Cardiac fibroblast (primary cell): ENCODE measurements at regions not wholly inside any gene's neighbourhood (a gene's known extent, or its start where the extent isn't known, plus 50 kb on each side); places are given as distances from the start of the nearest gene placed in this dataset.

Experiments
- DNase-seq, 2 donors: peaks; one replicate each; pipeline versions ENCODE4 v3.0.0 to v3.0.0-alpha.2; 2010; ENCODE audit warnings: low read depth in 2 of 2
- H3K4me3 ChIP-seq, 2 donors: replicated peaks in 1 of 2; 1 replicate in 1 of 2; 2 replicates in 1 of 2; pipeline ENCODE4 v1.5.1; 2011; ENCODE audit warnings: low read depth in 2 of 2, low read length in 2 of 2, mild to moderate bottlenecking in 2 of 2, moderate library complexity in 1 of 2
- TF ChIP-seq, protein P1 (sequence below): IDR thresholded peaks from one replicate; pipeline ENCODE4 v1.5.1; 2011; ENCODE audit warnings: low read depth, mild to moderate bottlenecking, low read length, inconsistent platforms

DNA sequence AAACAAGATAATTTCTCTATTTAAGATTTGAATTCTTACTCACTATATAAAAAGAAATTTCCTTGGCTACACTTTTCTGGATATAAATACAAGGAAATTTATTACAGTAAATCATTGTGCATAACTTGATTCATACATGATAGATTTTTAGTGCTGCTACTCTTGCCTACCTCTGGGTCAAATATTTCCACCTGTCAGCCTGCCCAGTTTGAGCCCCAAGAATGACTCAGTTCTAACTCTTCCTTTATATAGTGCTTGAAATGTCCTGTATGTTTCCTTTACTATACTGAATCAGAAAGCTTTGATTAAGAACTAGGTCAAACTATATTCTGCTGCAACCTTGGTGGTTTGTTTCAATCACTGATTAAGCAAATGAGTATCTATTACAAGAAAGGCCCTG is 147.4 kb upstream of the FTMT start:
- DNase-seq, result no peak
- H3K4me3 ChIP-seq, result no peak overlapping the region
- TF ChIP-seq, protein P1, sequence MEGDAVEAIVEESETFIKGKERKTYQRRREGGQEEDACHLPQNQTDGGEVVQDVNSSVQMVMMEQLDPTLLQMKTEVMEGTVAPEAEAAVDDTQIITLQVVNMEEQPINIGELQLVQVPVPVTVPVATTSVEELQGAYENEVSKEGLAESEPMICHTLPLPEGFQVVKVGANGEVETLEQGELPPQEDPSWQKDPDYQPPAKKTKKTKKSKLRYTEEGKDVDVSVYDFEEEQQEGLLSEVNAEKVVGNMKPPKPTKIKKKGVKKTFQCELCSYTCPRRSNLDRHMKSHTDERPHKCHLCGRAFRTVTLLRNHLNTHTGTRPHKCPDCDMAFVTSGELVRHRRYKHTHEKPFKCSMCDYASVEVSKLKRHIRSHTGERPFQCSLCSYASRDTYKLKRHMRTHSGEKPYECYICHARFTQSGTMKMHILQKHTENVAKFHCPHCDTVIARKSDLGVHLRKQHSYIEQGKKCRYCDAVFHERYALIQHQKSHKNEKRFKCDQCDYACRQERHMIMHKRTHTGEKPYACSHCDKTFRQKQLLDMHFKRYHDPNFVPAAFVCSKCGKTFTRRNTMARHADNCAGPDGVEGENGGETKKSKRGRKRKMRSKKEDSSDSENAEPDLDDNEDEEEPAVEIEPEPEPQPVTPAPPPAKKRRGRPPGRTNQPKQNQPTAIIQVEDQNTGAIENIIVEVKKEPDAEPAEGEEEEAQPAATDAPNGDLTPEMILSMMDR, result no peak

DNA sequence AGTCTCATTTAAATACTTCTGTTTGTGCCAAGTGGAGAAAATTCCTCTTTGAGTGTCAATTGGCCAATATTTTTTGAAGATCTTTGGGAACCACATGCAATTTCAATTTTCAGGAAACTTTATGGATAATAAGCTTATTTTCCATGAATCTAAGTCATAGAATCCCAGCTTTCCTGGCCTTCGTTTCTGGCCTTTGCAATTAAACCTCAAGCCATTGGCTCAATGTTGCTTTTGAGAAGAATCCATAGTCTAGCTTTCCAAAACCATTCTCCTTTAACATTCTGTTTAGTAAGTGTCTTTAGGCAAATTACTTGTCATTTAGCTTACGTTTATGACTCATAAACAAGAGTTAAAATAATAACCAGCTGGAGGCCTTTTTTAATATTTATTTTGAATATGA is 145.0 kb upstream of the FTMT start:
- no peak for DNase-seq
- no peak overlapping the region for H3K4me3 ChIP-seq
- TF ChIP-seq, protein P1, result no peak

DNA sequence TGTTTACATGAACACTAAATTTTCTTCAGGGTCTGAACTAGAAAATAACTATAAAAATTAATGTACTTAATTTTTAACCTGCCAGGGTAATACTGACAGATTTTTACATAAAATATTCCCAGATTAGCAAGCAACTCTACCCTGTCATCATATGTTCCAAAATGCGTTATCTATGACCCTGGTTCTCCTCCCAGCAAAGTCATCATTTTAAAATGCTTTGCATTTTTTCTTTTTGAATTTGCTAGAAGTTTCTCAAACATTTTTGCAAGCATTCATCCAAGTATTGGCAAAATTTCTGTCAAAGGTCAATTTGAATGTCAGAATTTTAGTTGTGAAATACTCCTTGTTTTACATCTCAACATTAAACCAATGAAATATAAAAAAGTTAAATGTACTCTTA is 144.5 kb upstream of the FTMT start:
- H3K4me3 ChIP-seq, result no peak overlapping the region
- DNase-seq, result no peak
- TF ChIP-seq, protein P1, result no peak

DNA sequence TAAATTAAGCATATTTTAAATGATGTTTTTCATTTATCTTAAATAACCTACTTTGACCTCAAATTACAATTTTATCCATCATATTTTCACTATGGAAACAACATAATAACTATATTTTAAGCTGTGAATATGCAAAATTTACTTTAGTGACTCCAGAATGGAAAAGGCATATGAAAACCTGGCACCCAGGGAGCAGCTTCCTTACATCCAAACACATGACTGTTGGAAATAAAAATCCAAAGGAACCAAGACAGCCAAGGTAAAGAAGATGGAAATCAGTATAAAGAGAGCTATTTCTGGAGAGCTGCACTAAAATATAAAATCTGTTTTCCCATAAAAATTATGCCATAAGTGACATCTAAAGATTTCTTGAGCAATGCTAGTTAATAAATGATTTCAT is 140.3 kb upstream of the FTMT start:
- H3K4me3 ChIP-seq, result no peak overlapping the region
- TF ChIP-seq, protein P1, result no peak
- no peak for DNase-seq

DNA sequence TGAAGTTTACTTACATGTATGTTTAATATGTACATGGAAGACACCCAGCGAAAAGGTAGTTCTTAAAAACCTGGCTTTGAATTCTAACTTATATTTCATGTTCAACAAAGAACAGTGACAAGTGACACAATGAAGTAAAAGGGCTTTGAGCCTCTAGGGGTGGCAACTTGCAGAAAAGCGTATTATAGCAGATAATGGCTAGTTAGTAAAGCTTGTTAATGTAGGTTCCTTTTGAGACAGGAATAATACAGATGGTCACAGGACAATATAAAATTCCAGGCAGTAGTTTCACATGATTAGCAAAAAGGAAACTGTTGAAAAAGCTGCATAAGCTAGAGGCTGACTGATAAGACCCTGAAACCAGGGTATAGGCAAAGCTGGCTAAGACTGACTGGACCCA is 132.4 kb upstream of the FTMT start:
- TF ChIP-seq, protein P1, result no peak
- H3K4me3 ChIP-seq, result no peak overlapping the region
- DNase-seq, result no peak

DNA sequence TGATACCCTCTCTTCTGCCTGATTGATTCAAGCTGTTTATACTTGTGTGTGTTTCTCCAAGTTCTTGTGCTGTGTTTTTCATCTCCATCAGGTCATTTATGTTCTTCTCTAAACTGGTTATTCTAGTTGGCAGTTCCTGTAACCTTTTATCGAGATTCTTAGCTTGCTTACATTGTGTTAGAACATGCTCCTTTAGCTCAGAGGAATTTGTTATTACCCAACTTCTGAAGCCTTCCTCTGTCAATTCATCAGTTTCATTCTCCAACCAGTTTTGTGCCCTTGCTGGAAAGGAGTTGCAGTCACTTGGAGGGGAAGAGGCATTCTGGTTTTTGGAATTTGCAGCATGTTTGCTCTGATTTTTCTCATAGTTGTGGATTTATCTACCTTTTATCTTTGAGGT is 126.2 kb upstream of the FTMT start:
- no peak for DNase-seq
- TF ChIP-seq, protein P1, result no peak
- H3K4me3 ChIP-seq, result no peak overlapping the region

DNA sequence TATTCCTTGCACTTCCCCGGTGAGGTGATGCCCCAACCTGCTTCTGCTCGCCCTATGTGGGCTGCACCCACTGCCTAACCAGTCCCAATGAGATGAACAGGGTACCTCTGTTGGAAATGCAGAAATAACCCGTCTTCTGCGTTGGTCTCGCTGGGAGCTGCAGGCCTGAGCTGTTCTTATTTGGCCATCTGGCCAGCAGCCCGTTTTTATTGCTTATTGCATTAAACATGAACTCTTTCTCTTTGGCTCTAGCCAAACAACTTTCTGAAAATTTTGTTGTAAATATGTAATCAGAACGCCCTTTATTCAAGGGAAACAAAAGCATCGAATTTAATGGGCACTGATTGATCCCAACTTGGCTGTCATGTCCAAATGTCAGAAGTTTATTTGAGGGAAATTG is 124.7 kb upstream of the FTMT start:
- no peak overlapping the region for H3K4me3 ChIP-seq
- DNase-seq, result no peak
- TF ChIP-seq, protein P1, result no peak
